Mesothelial cell of epicardium (in vitro differentiated cells): ENCODE measurements at regions not wholly inside any gene's neighbourhood (a gene's known extent, or its start where the extent isn't known, plus 50 kb on each side); places are given as distances from the start of the nearest gene placed in this dataset.

ENCODE experiments used
- DNase-seq, 2 experiments: peaks; one replicate each; pipeline ENCODE4 v3.0.0; 2021; ENCODE audit warnings: low spot score in 2 of 2; ENCODE audit not compliant: unreplicated experiment in 2 of 2
- H3K27ac Mint-ChIP-seq: 2 replicates; pipeline ENCODE4 v1.8.0; 2021; ENCODE audit warnings: mixed read lengths
- H3K27me3 Mint-ChIP-seq: 2 replicates; pipeline ENCODE4 v1.8.0; 2021; ENCODE audit warnings: low read depth, mixed read lengths
- H3K36me3 Mint-ChIP-seq: 2 replicates; pipeline ENCODE4 v1.8.0; 2021; ENCODE audit warnings: mixed read lengths
- H3K4me1 Mint-ChIP-seq: 2 replicates; pipeline ENCODE4 v1.8.0; 2021; ENCODE audit warnings: mixed read lengths
- H3K4me3 Mint-ChIP-seq: 2 replicates; pipeline ENCODE4 v1.8.0; 2021; ENCODE audit warnings: mild to moderate bottlenecking, moderate library complexity, mixed read lengths
- H3K9me3 Mint-ChIP-seq: 2 replicates; pipeline ENCODE4 v1.8.0; 2021; ENCODE audit warnings: mixed read lengths
- CTCF ChIP-seq: fragments of 200-600 bp; sonication (generic); IDR thresholded peaks from one replicate; pipeline ENCODE4 v1.5.0; 2021; ENCODE audit warnings: antibody characterized with exemption; ENCODE audit not compliant: unreplicated experiment

DNA sequence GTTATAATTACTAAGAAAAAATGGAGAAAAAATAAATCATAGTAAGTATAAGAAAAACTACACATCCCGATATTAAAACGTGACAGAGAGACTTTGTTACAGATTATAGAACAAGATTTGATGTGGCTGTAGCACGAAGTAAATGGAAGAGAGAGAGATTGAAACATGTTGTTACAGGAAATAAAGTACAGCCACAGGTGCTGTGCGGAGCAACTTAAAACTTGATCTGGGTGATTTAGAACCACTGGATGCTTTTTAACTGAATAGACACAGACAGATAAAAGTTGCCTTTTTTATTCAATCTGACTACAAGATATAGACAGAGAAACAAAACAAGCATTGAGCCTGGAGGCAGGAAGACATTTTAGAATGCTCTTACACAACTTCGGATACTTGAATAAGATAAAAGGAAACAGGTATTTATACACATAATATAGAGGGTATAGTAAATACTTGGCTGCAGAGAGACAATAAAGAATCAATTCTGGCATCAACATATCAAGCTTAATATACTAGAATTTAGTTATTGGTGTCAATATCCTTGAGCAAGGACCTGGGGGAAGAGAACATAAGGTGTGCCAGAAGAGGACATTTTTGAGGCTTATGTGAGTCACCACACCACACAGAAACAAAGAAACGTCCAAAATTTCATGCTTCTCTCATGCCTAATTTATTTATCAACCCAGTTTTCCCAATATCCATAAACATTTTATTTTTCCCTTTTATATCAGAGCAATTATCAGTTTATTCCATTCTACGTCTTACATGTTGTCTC is 548.5 kb downstream of the SLITRK1 start:
- no peaks in the 10 kb centered on the region for H3K27me3 Mint-ChIP-seq
- H3K27ac Mint-ChIP-seq, result no peak overlapping the region
- H3K36me3 Mint-ChIP-seq, result no peaks in the 10 kb centered on the region
- peaks cover 14% of the 10 kb centered on the region for H3K9me3 Mint-ChIP-seq
- no peak for DNase-seq
- no peak for TF ChIP-seq CTCF
- peaks cover 4% of the 10 kb centered on the region for H3K4me1 Mint-ChIP-seq
- no peak overlapping the region for H3K4me3 Mint-ChIP-seq

- Mint-ChIP-seq H3K27ac (no peak overlapping the region), H3K27me3 (no peaks in the 10 kb centered on the region), H3K4me1 (peaks cover 4% of the 10 kb centered on the region), H3K4me3 (no peak overlapping the region), H3K36me3 (no peaks in the 10 kb centered on the region), H3K9me3 (peaks cover 14% of the 10 kb centered on the region)
- TF ChIP-seq CTCF, result no peak
- no peak for DNase-seq
Measured at GRCh38 chr13:83332751-83333150, 549.5 kb downstream of the SLITRK1 start.

- Mint-ChIP-seq H3K4me1 (no peaks in the 10 kb centered on the region), H3K27me3 (no peaks in the 10 kb centered on the region), H3K9me3 (peaks cover 33% of the 10 kb centered on the region), H3K4me3 (no peak overlapping the region), H3K27ac (no peak overlapping the region), H3K36me3 (no peaks in the 10 kb centered on the region)
- TF ChIP-seq CTCF, result no peak
- DNase-seq, result no peak
Measured at GRCh38 chr13:83327091-83327490, 555.2 kb downstream of the SLITRK1 start.

- DNase-seq, result no peak
- TF ChIP-seq CTCF, result no peak
- Mint-ChIP-seq H3K4me3 (no peak overlapping the region), H3K36me3 (no peaks in the 10 kb centered on the region), H3K27ac (no peak overlapping the region), H3K4me1 (no peaks in the 10 kb centered on the region), H3K9me3 (peaks cover 28% of the 10 kb centered on the region), H3K27me3 (no peaks in the 10 kb centered on the region)
Measured at GRCh38 chr13:83325125-83325853, 557.0 kb downstream of the SLITRK1 start.

- Mint-ChIP-seq H3K9me3 (peaks cover 4% of the 10 kb centered on the region), H3K4me3 (no peak overlapping the region), H3K4me1 (peaks cover 14% of the 10 kb centered on the region), H3K27me3 (no peaks in the 10 kb centered on the region), H3K27ac (peak overlapping the region; percentile 29), H3K36me3 (no peaks in the 10 kb centered on the region)
- DNase-seq, result no peak
- no peak for TF ChIP-seq CTCF
Measured at GRCh38 chr13:83311886-83312577, 570.2 kb downstream of the SLITRK1 start.
